ENCODE measurements at regions not wholly inside any gene's neighbourhood (a gene's known extent, or its start where the extent isn't known, plus 50 kb on each side); places are given as distances from the start of the nearest gene placed in this dataset.
A peak's percentile ranks its signal among the peaks of the same experiment; 100 is the strongest.

DNA sequence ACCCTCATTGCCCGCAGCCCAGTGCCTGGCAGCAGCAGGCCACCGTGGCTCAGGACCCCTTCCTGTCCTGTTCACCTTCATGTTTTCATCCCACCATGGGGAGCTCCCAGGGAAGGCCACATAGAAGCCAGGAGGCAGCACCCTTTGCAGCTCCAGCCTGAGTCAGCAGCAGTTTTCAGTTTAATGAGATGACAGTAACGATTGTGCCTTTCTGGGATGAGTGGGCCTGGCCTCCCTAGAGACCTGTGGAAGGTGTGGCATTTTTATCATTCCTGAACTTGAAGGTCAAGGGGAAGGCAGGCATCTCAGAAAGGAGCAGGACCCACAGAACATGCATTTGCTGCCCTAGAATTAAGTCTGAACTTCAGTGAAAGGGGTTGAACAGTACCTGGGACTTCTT, 532.8 kb downstream of the FUT8 start:
- no peak overlapping the region for H3K27ac ChIP-seq
- H3K4me3 ChIP-seq: no peak overlapping the region
- 77 to 82% methylated on average over 3 of the region's 3 CpGs for WGBS, 2 donors
- DNase-seq (no peak), ATAC-seq (no peak)
- intact Hi-C loops (cut with DNase I): no loop called here
- H3K4me1 ChIP-seq: no peaks in the 10 kb centered on the region
- no peaks in the 10 kb centered on the region for H3K27me3 ChIP-seq
- no peak for TF ChIP-seq POLR2A (IDR thresholded peaks at IDR 0.05)
- TF ChIP-seq, protein P1, sequence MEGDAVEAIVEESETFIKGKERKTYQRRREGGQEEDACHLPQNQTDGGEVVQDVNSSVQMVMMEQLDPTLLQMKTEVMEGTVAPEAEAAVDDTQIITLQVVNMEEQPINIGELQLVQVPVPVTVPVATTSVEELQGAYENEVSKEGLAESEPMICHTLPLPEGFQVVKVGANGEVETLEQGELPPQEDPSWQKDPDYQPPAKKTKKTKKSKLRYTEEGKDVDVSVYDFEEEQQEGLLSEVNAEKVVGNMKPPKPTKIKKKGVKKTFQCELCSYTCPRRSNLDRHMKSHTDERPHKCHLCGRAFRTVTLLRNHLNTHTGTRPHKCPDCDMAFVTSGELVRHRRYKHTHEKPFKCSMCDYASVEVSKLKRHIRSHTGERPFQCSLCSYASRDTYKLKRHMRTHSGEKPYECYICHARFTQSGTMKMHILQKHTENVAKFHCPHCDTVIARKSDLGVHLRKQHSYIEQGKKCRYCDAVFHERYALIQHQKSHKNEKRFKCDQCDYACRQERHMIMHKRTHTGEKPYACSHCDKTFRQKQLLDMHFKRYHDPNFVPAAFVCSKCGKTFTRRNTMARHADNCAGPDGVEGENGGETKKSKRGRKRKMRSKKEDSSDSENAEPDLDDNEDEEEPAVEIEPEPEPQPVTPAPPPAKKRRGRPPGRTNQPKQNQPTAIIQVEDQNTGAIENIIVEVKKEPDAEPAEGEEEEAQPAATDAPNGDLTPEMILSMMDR (IDR thresholded peaks at IDR 0.05): no peak
- H3K36me3 ChIP-seq (replicated peaks in 1 of 2; ENCODE audit: insufficient read depth in 1 of 2, low read depth in 2 of 2): no peaks in the 10 kb centered on the region
- no peaks in the 10 kb centered on the region for H3K9me3 ChIP-seq

DNA sequence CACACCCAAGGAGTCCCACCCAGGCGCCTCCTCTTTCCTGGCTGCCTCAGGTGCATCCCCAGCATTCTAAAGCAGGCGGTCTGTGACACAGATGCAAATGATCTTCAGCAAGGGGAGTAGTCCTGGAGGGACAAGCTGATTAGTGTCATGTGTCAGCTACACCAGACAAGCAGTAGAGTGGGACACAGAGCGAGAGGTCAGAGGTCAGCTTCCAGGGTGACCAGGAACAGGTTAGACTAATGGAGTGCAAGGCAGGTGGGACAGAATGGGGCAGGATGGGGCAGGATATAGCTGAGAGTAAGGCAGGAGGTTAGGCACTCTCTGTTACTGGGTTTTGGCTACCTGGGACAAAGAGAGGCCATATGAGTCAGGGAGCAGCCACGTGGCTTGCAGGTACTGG, 534.0 kb downstream of the FUT8 start:
- Histone ChIP-seq H3K9me3 (no peaks in the 10 kb centered on the region), H3K27me3 (no peaks in the 10 kb centered on the region), H3K4me3 (no peak overlapping the region), H3K27ac (no peak overlapping the region), H3K36me3 (replicated peaks in 1 of 2; ENCODE audit: insufficient read depth in 1 of 2, low read depth in 2 of 2) (no peaks in the 10 kb centered on the region), H3K4me1 (no peaks in the 10 kb centered on the region)
- WGBS, 2 donors: 66 to 81% methylated on average over 4 of the region's 4 CpGs
- DNase-seq (no peak), ATAC-seq (no peak)
- TF ChIP-seq, protein P1 (IDR thresholded peaks at IDR 0.05): no peak
- TF ChIP-seq POLR2A (IDR thresholded peaks at IDR 0.05): no peak
- intact Hi-C loops (cut with DNase I): no loop called here

DNA sequence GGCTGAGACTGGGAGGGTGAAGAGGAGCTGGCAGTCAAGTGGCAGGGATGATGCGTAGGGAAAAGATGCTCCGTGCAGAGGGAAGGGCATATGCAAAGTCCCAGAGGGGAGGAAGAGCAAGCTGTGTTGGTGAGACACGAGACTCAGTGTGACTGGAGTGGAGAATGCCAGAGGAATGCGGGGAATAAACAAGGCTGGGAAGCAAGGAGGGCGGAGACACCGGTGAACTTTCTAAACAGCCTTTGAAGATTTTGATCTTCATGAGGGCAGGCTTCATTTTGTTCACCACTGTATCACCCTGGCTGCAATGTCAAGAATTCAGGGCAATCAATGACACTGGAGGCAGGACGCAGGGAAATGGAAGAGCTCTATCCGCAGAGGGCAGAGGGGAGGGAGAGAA, 535.8 kb downstream of the FUT8 start:
- Histone ChIP-seq H3K27me3 (no peaks in the 10 kb centered on the region), H3K36me3 (replicated peaks in 1 of 2; ENCODE audit: insufficient read depth in 1 of 2, low read depth in 2 of 2) (no peaks in the 10 kb centered on the region), H3K27ac (no peak overlapping the region), H3K4me1 (no peaks in the 10 kb centered on the region), H3K4me3 (no peak overlapping the region), H3K9me3 (no peaks in the 10 kb centered on the region)
- TF ChIP-seq, protein P1 (IDR thresholded peaks at IDR 0.05): no peak
- TF ChIP-seq POLR2A (IDR thresholded peaks at IDR 0.05): no peak
- no peak for ATAC-seq
- DNase-seq: no peak
- intact Hi-C loops (cut with DNase I): no loop called here
- WGBS, 2 donors: 37 to 44% methylated on average over 8 of the region's 8 CpGs

DNA sequence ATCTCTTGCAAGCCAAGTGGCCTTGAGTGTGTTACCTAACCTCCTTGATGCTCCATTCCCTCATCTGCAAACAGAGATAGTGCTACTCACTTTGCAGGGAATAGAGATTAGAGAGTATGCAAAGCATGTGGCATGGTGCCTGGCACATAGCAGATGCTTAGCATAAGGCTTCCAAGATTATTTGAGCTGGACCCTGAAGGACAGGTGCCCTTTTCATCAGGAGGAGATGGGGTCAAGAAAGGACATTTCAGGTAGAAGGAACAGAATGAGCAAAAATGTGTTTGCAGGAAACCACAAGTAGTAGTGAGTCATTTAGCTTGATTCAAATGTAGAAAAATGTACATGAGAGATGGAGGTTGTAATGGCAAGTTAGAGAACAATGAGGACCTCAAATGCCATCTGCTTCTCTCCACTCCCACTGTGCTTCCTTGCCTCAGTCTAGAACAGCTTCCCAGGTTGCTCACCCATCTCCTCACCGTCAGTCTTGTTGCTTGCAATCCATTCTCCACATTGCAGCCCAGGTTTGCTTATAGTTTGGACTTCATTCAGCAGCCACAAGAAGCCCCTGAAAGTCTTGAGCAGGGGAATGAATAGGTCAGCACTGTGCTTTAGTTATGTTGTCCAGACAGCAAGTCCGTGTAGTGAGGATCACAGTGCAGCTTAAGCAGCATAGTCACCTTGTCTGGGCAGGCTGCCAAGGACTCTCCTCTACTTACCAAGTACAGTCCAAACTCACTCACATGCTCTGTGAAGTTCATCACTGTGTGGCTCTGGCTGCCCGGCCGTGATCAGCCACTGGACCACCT, 536.3 kb upstream of the CCDC196 start:
- H3K9me3 ChIP-seq: no peaks in the 10 kb centered on the region
- 15 to 28% methylated on average over 4 of the region's 4 CpGs for WGBS, 2 donors
- no peak for TF ChIP-seq POLR2A (IDR thresholded peaks at IDR 0.05)
- TF ChIP-seq, protein P1 (IDR thresholded peaks at IDR 0.05): no peak
- DNase-seq (peak; percentile 32 to 72 (median 55)), ATAC-seq (no peak)
- H3K4me3 ChIP-seq: no peak overlapping the region
- intact Hi-C loops (cut with DNase I): no loop called here
- H3K36me3 ChIP-seq (replicated peaks in 1 of 2; ENCODE audit: insufficient read depth in 1 of 2, low read depth in 2 of 2): no peaks in the 10 kb centered on the region
- no peak overlapping the region for H3K27ac ChIP-seq
- no peaks in the 10 kb centered on the region for H3K27me3 ChIP-seq
- no peaks in the 10 kb centered on the region for H3K4me1 ChIP-seq

DNA sequence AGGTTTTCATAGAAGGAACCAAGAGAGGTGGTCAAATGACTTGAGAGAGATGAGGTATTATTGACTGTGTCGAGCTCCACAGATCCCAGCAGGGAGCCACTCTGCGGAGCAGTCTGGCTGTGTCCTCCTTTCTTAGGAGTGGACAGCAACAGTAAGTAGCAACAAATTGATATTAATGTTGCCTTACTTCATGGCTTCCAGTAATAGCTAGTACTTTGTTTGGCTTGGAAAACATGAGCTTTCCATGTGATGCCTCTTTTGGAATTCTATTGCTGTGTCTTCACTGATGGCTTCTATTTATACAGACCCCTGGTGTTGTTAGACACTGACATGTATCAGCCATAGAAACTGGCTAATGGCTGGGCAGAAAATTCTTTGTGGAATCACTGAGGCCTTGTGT, 531.2 kb upstream of the CCDC196 start:
- no peak for TF ChIP-seq POLR2A (IDR thresholded peaks at IDR 0.05)
- TF ChIP-seq, protein P1 (IDR thresholded peaks at IDR 0.05): no peak
- no peaks in the 10 kb centered on the region for H3K27me3 ChIP-seq
- no peak for DNase-seq
- 77 to 78% methylated on average over 2 of the region's 2 CpGs for WGBS, 2 donors
- no peaks in the 10 kb centered on the region for H3K4me1 ChIP-seq
- H3K36me3 ChIP-seq (replicated peaks in 1 of 2; ENCODE audit: insufficient read depth in 1 of 2, low read depth in 2 of 2): no peaks in the 10 kb centered on the region
- H3K4me3 ChIP-seq: no peak overlapping the region
- no peak for ATAC-seq
- intact Hi-C loops (cut with DNase I): no loop called here
- H3K27ac ChIP-seq: no peak overlapping the region
- H3K9me3 ChIP-seq: no peaks in the 10 kb centered on the region

Data from body of pancreas (tissue), 4 donors.